ENCODE measurements at regions not wholly inside any gene's neighbourhood (a gene's known extent, or its start where the extent isn't known, plus 50 kb on each side); places are given as distances from the start of the nearest gene placed in this dataset.

- TF ChIP-seq CTCF (IDR thresholded peaks at IDR 0.05; ENCODE audit: insufficient read depth, low read length) (no peak), POLR2AphosphoS5 (IDR thresholded peaks at IDR 0.05; ENCODE audit: low read depth) (no peak), REST (IDR thresholded peaks at IDR 0.05; ENCODE audit: insufficient replicate concordance, low read depth) (no peak), SPI1 (IDR thresholded peaks at IDR 0.05; ENCODE audit: borderline replicate concordance, low read depth) (no peak)
Measured at GRCh38 chr14:98259881-98260280, 1012.1 kb downstream of the BCL11B start.
